KOPT-K1 (cell line): ENCODE measurements at regions not wholly inside any gene's neighbourhood (a gene's known extent, or its start where the extent isn't known, plus 50 kb on each side); places are given as distances from the start of the nearest gene placed in this dataset.

Experiments
- H3K27ac ChIP-seq: fragments of 200-600 bp; sonication (generic); 2 replicates; pipeline ENCODE4 v1.5.1; 2016; ENCODE audit warnings: antibody characterized with exemption, mild to moderate bottlenecking, low read depth, low read length; ENCODE audit not compliant: poor library complexity, severe bottlenecking
- H3K36me3 ChIP-seq: fragments of 200-600 bp; sonication (generic); 2 replicates; pipeline ENCODE4 v1.5.1; 2017; ENCODE audit warnings: antibody characterized with exemption, mild to moderate bottlenecking, low read length, moderate library complexity; ENCODE audit not compliant: insufficient read depth
- H3K9me3 ChIP-seq: fragments of 200-600 bp; sonication (generic); 2 replicates; pipeline ENCODE4 v1.5.1; 2017; ENCODE audit warnings: antibody characterized with exemption, low read length, mild to moderate bottlenecking; ENCODE audit not compliant: insufficient read depth, poor library complexity, severe bottlenecking

- H3K27ac ChIP-seq, result no peak overlapping the region
- no peaks in the 10 kb centered on the region for H3K36me3 ChIP-seq
- no peaks in the 10 kb centered on the region for H3K9me3 ChIP-seq
These were observed 142.6 kb downstream of the DCK start for GRCh38 chr4:71136071-71136470.

DNA sequence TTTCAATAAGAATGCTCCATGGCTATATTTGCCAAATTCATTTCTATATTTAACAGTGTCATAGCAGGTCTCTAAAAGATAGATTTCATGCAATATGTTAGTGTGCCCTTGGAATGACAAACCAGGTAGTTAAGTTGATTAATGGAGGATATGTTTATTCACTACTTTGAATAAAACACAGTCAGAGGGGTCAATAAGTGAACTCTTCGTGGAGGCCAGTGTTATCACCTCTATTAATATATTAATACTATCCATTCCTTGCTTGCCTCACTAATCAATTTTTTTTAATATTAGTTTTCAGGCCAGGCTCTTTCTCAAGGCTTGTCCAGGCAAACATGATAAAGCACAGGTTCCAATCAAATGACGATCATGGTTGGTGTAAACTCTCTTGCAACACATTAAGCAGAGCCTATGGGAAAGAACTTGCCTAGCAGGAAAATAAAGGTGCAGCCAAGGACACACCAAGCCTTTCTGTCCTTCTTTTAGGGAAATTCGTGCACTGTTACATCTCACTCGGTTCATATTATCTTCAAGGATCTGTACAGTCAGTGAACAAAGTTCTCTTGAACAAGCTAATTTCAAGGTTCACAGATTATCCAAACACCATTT lies 144.7 kb downstream of the DCK start:
- no peak overlapping the region for H3K27ac ChIP-seq
- H3K9me3 ChIP-seq, result no peaks in the 10 kb centered on the region
- H3K36me3 ChIP-seq, result no peaks in the 10 kb centered on the region

DNA sequence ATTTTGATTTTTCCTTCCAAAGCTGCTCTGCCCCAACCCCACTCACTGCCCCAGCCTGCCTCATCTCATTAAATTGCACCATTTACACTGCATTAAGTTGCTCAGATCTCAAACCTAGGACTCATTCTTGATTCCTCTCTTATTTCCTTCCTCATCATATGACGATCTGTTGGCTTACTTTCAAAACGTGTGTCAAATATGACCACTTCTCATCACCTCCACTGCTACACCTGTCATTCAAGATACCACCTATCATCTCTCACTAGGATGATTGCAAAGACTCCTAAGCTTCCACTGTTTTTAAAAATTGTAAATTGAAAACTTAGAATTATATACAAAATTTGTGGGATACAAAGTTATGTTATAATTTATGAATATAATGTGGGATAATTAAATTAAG lies 147.1 kb downstream of the DCK start:
- no peaks in the 10 kb centered on the region for H3K36me3 ChIP-seq
- H3K9me3 ChIP-seq, result no peaks in the 10 kb centered on the region

DNA sequence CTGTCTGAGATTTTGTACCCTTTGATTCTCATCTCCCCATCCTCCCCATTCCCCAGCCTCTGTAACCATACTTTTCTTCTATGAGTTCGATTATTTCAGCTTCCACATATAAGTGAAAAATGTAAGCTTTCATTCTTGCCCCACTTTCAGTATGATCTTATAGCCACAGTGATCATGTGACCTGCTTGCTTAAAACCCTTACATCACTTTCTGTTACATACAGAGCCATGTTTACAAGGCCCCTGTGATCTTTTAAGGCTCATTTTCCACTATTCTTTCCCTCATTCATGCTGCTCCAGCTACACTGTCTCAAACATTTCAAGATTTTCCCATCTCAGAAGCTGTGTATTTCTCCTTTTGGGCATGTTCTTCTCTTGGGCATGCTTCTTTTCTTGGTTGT lies 147.7 kb downstream of the DCK start:
- no peaks in the 10 kb centered on the region for H3K9me3 ChIP-seq
- no peaks in the 10 kb centered on the region for H3K36me3 ChIP-seq
- no peak overlapping the region for H3K27ac ChIP-seq

More for the DNA sequence above, 147.1 kb downstream of the DCK start:
- no peak overlapping the region for H3K27ac ChIP-seq

DNA sequence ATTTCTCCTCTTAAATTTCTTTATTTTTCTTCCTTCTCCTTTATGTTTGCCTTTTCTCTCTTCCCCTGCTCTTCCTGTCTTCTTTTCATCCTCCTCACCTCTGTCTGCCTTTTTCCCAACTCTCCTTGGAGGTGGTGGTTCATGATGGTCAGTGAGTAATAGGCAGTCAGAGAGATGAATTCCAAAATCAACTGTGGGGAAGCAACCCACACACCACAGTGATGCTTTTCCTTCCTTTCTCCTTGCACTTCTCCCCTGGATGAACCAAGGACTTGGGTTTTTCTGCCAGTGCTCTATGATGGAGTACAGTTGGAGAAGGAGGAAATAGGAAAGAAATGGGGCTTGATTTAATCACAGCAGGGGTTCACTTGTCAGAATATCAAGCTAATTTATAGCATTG lies 153.8 kb downstream of the DCK start:
- Histone ChIP-seq H3K36me3 (no peaks in the 10 kb centered on the region), H3K27ac (no peak overlapping the region), H3K9me3 (no peaks in the 10 kb centered on the region)

GRCh38 chr4:71148545-71148944 lies 155.1 kb downstream of the DCK start:
- no peaks in the 10 kb centered on the region for H3K9me3 ChIP-seq
- H3K27ac ChIP-seq, result no peak overlapping the region
- no peaks in the 10 kb centered on the region for H3K36me3 ChIP-seq

DNA sequence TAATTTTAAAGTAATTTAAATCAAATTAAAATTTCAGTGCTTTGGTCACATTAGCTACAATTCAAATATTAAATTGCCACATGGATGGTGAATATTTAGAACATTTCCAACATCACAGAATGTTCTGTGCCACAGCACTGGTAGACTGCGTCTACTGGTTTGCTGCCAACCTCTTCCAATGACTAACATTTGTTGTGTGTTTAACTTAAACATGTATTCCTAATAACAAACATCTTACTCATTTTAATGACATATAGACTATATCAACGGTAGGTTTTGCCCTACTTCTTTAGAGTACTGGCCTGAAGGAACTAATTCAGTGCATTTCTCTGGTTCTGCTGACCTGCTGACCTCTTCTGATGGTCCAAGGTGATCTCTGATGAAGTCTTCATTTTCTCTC lies 157.6 kb downstream of the DCK start:
- Histone ChIP-seq H3K36me3 (no peaks in the 10 kb centered on the region), H3K9me3 (no peaks in the 10 kb centered on the region), H3K27ac (no peak overlapping the region)

DNA sequence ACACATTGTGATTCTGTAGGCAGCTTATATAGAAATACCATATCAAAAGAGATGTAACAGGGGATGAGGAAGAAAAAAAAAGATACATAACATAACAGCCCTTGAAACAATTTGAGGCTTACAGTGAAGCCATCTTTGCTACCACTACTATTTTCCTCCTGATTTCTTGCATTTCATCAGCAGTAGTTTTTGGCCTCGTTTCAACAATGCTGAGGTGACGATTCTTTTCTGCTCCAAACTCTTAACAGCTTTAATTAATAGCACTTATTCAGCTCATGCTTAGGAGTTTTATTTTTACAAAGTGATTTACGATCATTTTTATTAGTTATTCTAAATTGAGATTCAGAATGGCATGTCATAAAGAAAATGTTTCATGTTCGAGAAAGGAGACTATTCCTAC lies 163.2 kb downstream of the DCK start:
- Histone ChIP-seq H3K27ac (no peak overlapping the region), H3K9me3 (no peaks in the 10 kb centered on the region), H3K36me3 (no peaks in the 10 kb centered on the region)

DNA sequence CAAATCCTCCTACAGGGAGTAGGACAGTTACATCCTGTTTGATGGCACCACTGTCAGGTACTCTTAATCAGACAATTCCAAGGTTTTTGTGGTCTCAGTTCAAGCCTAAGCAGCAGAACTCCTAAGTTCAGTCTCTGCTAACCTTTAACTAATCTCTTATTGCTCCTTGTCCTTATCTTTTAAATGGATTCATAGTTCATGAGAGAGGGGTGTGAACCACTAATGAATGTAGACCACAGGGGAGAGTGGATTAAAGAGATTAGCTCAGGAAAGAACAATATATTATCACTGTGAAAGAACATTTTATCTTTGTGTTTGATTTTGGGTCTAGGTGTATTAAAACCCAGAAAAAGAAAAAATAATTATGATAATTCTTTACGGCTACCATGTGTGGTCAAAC lies 168.9 kb downstream of the DCK start:
- no peaks in the 10 kb centered on the region for H3K36me3 ChIP-seq
- no peaks in the 10 kb centered on the region for H3K9me3 ChIP-seq
- no peak overlapping the region for H3K27ac ChIP-seq

DNA sequence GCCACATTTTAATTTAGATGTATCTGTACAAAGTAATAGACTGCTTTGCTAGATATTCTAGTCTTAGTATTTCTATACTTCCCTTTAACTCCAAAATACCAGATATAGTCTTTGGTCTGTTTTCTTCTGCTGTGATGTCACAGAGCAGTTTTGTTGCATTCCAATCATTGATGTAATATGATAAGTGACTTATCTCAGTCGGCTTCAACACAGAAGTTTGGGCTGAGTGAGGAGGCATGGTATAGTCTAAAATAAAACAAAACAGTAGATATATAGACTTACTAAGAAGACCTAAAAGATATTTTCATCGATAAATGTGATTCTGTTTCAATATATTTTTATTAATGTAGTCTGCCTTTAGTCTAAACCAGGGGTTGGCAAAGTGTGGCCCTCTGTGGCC lies 169.9 kb downstream of the DCK start:
- no peak overlapping the region for H3K27ac ChIP-seq
- no peaks in the 10 kb centered on the region for H3K36me3 ChIP-seq
- no peaks in the 10 kb centered on the region for H3K9me3 ChIP-seq

- H3K27ac ChIP-seq, result no peak overlapping the region
- no peaks in the 10 kb centered on the region for H3K9me3 ChIP-seq
- H3K36me3 ChIP-seq, result no peaks in the 10 kb centered on the region
These were observed 171.7 kb upstream of the SLC4A4 start for GRCh38 chr4:71167083-71167482.

GRCh38 chr4:71171592-71171991 lies 167.2 kb upstream of the SLC4A4 start:
- peaks cover 5% of the 10 kb centered on the region for H3K9me3 ChIP-seq
- no peak overlapping the region for H3K27ac ChIP-seq
- H3K36me3 ChIP-seq, result no peaks in the 10 kb centered on the region

GRCh38 chr4:71181332-71181731 lies 157.5 kb upstream of the SLC4A4 start:
- Histone ChIP-seq H3K9me3 (no peaks in the 10 kb centered on the region), H3K36me3 (no peaks in the 10 kb centered on the region), H3K27ac (no peak overlapping the region)

DNA sequence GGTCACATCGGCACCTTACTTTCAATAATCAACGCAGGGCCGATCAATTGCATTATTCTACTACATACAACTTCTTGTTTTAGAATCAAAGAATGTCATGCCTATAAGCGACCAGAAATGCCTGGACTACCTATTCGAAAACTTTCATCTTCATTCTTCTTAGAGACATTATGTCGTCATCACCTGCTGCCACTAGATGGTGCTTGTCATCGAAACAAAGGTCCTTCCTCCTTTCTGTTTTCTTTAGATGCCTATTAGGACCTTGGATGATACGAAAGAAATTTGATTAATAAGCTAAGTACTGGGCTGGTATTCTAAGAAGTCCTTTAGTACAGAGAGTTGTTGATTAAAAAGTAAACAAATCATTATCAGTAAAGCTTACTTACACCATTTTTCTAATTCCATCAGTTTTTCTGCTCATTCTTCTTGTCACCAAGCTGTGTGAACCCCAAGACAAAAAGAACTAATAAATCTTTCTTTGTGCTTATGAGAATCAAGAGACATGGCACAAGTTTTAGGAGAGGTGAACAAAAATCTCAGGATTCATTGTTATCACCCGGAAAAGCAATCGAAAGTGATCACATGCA lies 154.5 kb upstream of the SLC4A4 start:
- no peak overlapping the region for H3K27ac ChIP-seq

GRCh38 chr4:71185037-71185436 lies 153.8 kb upstream of the SLC4A4 start:
- Histone ChIP-seq H3K27ac (no peak overlapping the region), H3K36me3 (no peaks in the 10 kb centered on the region), H3K9me3 (no peaks in the 10 kb centered on the region)

More for the DNA sequence above, 154.5 kb upstream of the SLC4A4 start:
- Histone ChIP-seq H3K36me3 (no peaks in the 10 kb centered on the region), H3K9me3 (no peaks in the 10 kb centered on the region)

- peak overlapping the region; percentile 78 for H3K27ac ChIP-seq
- no peaks in the 10 kb centered on the region for H3K36me3 ChIP-seq
- H3K9me3 ChIP-seq, result no peaks in the 10 kb centered on the region
These were observed 152.6 kb upstream of the SLC4A4 start for GRCh38 chr4:71186257-71186565.
